HCT116 (cell line): ENCODE measurements at regions not wholly inside any gene's neighbourhood (a gene's known extent, or its start where the extent isn't known, plus 50 kb on each side); places are given as distances from the start of the nearest gene placed in this dataset.

Experiments used
- ATAC-seq: fragments of 200-7000 bp; cut with Tn5 transposase; 2 replicates; pipeline ENCODE4 v1.9.1; 2020; ENCODE audit warnings: mild to moderate bottlenecking, moderate library complexity
- BruUV-seq: library from RNA; stranded (reverse); fragments of 400-500 nt; replicated peaks from 2 replicates; lab custom pipeline; 2021; lab: Mats Ljungman, UMichigan
- CTCF ChIA-PET: fragments of 300-600 bp; sonication (Branson Sonifier 250); formaldehyde crosslinking; loops from one replicate; lab custom pipeline; 2021; ENCODE audit warnings: antibody characterized with exemption; lab: Charles Lee
- POLR2A ChIA-PET: fragments of 300-600, 350-600 bp; sonication (Branson Sonifier 250); formaldehyde crosslinking; loops from one replicate; lab custom pipeline; 2021; ENCODE audit warnings: antibody characterized with exemption; lab: Charles Lee
- RAD21 ChIA-PET, 2 experiments: fragments of 300-600 bp; sonication (Branson Sonifier 250); formaldehyde crosslinking; loops; one replicate each; lab custom pipeline; 2023; ENCODE audit warnings: low total read pairs in 2 of 2; ENCODE audit not compliant: uncharacterized antibody in 2 of 2, unreplicated experiment in 2 of 2, low non-redundant PET in 1 of 2; lab: Charles Lee
- DNase-seq: peaks from one replicate; pipeline ENCODE4 v3.0.0-alpha.2; 2010; ENCODE audit warnings: low read depth, low spot score
- H2AFZ ChIP-seq: fragments of 200-600 bp; shearing (Covaris generic), sonication (generic); 2 replicates; pipeline ENCODE4 v1.6.1; 2017; ENCODE audit warnings: low read depth, mixed run types, mixed read lengths, antibody characterized with exemption, low read length; ENCODE audit not compliant: poor library complexity, severe bottlenecking
- H3K27ac ChIP-seq: 2 replicates; pipeline ENCODE4 v1.5.1; 2012; ENCODE audit warnings: low read depth, low read length
- H3K27me3 ChIP-seq: fragments of 200-600 bp; sonication (generic); 2 replicates; pipeline ENCODE4 v1.6.1; 2016; ENCODE audit warnings: mixed run types, low read length, mixed read lengths; ENCODE audit not compliant: insufficient read depth
- H3K36me3 ChIP-seq, 2 experiments: fragments of 200-500 bp in 1 of 2; fragments of 200-600 bp in 1 of 2; sonication (Bioruptor generic) in 1 of 2; sonication (generic) in 1 of 2; 2 replicates each; pipeline versions ENCODE4 v1.5.1 to v1.6.1; 2014 to 2016; ENCODE audit warnings: low read length in 2 of 2, inconsistent platforms in 1 of 2, mixed read lengths in 1 of 2, mixed run types in 1 of 2; ENCODE audit not compliant: insufficient read depth in 2 of 2, control insufficient read depth in 1 of 2
- H3K4me1 ChIP-seq, 2 experiments: fragments of 200-600 bp in 1 of 2; sonication (generic) in 1 of 2; 2 replicates each; pipeline versions ENCODE4 v1.5.1 to v1.6.1; 2012 to 2017; ENCODE audit warnings: low read length in 2 of 2, inconsistent platforms in 1 of 2, mild to moderate bottlenecking in 1 of 2, mixed read lengths in 1 of 2, mixed run types in 1 of 2, moderate library complexity in 1 of 2; ENCODE audit not compliant: insufficient read depth in 2 of 2, control insufficient read depth in 1 of 2
- H3K4me2 ChIP-seq: fragments of 200-600 bp; sonication (generic); 2 replicates; pipeline ENCODE4 v1.6.1; 2017; ENCODE audit warnings: mixed run types, low read length, mixed read lengths
- H3K4me3 ChIP-seq, 2 experiments: fragments of 200-600 bp in 1 of 2; sonication (generic) in 1 of 2; replicated peaks in 1 of 2; 2 replicates each; pipeline ENCODE4 v1.5.1; 2011 to 2016; ENCODE audit warnings: low read length in 2 of 2, control low read depth in 1 of 2, low read depth in 1 of 2, mild to moderate bottlenecking in 1 of 2, mixed read lengths in 1 of 2, mixed run types in 1 of 2
- H3K79me2 ChIP-seq: fragments of 200-600 bp; sonication (generic); 2 replicates; pipeline ENCODE4 v1.6.1; 2017; ENCODE audit warnings: mild to moderate bottlenecking, mixed run types, low read length, moderate library complexity, mixed read lengths; ENCODE audit not compliant: insufficient read depth
- H3K9ac ChIP-seq: fragments of 200-600 bp; sonication (generic); 2 replicates; pipeline ENCODE4 v1.6.1; 2016; ENCODE audit warnings: low read length, mixed read lengths
- H3K9me2 ChIP-seq: fragments of 200-600 bp; sonication (generic), shearing (Covaris generic); 2 replicates; pipeline ENCODE4 v1.6.1; 2017; ENCODE audit warnings: mixed run types, mild to moderate bottlenecking, moderate library complexity; ENCODE audit not compliant: insufficient read depth
- H3K9me3 ChIP-seq, 2 experiments: fragments of 200-500 bp in 1 of 2; fragments of 200-600 bp in 1 of 2; sonication (Bioruptor generic) in 1 of 2; sonication (generic) in 1 of 2; 2 replicates each; pipeline ENCODE4 v1.6.1; 2014 to 2017; ENCODE audit warnings: low read length in 2 of 2, mixed read lengths in 2 of 2, inconsistent platforms in 1 of 2, low read depth in 1 of 2, mild to moderate bottlenecking in 1 of 2, mixed run types in 1 of 2, moderate library complexity in 1 of 2; ENCODE audit not compliant: control insufficient read depth in 1 of 2, insufficient read depth in 1 of 2
- H4K20me1 ChIP-seq: fragments of 200-600 bp; sonication (generic), shearing (Covaris generic); 2 replicates; pipeline ENCODE4 v1.6.1; 2017; ENCODE audit warnings: mixed run types, mild to moderate bottlenecking, moderate library complexity; ENCODE audit not compliant: insufficient read depth
- CEBPB ChIP-seq: IDR thresholded peaks from 2 replicates; pipeline ENCODE4 v1.6.1; 2012; ENCODE audit warnings: low read depth
- EGR1 ChIP-seq: IDR thresholded peaks from 2 replicates; pipeline ENCODE4 v1.6.1; 2012; ENCODE audit warnings: low read depth
- ELF1 ChIP-seq: IDR thresholded peaks from 2 replicates; pipeline ENCODE4 v1.6.1; 2012; ENCODE audit warnings: low read depth, borderline replicate concordance
- EZH2 ChIP-seq: fragments of 200-600 bp; sonication (generic); IDR thresholded peaks from 2 replicates; pipeline ENCODE4 v1.6.1; 2017; ENCODE audit warnings: antibody characterized with exemption, mixed run types
- EZH2phosphoT487 ChIP-seq: fragments of 200-600 bp; IDR thresholded peaks from 2 replicates; pipeline ENCODE4 v1.6.1; 2018; ENCODE audit warnings: antibody characterized with exemption, borderline replicate concordance
- JUND ChIP-seq: IDR thresholded peaks from 2 replicates; pipeline ENCODE4 v1.6.1; 2012
- POLR2A ChIP-seq: IDR thresholded peaks from 2 replicates; pipeline ENCODE4 v1.7.0; 2011; ENCODE audit warnings: borderline replicate concordance; ENCODE audit not compliant: insufficient read depth, insufficient read length; ENCODE audit errors: extremely low read depth
- YY1 ChIP-seq: IDR thresholded peaks from 2 replicates; pipeline ENCODE4 v1.6.1; 2011; ENCODE audit warnings: low read length, low read depth, moderate library complexity, mild to moderate bottlenecking; ENCODE audit not compliant: insufficient replicate concordance; ENCODE audit errors: extremely low read depth
- intact Hi-C: fragments of 100-400 bp; cut with micrococcal nuclease; formaldehyde crosslinking; loops from 2 replicates; pipeline ENCODE4 v1.10.0; 2022
- TF ChIP-seq, protein P1 (sequence below): IDR thresholded peaks from 2 replicates; pipeline ENCODE4 v1.6.1; 2012; ENCODE audit warnings: low read depth

DNA sequence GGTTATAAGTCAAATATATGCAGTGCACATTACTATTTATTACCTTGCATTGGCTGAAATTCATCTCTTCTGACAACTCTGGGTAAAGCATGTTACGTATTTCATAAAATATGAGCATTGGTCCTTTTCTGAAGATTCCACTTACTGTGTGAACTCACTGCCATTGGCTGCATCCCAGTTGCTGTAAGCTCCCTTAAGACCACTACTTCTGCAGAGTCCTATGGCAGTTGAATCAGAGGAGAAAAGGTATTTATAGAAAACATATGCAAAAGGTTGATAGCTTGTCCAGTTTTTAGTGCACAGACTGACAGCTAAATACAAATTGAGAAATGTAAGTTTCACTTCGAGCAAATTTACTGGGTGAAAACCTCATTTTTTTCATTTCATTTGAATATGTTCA lies 394.6 kb upstream of the ARRDC3 start (continued):
- TF ChIP-seq, protein P1, sequence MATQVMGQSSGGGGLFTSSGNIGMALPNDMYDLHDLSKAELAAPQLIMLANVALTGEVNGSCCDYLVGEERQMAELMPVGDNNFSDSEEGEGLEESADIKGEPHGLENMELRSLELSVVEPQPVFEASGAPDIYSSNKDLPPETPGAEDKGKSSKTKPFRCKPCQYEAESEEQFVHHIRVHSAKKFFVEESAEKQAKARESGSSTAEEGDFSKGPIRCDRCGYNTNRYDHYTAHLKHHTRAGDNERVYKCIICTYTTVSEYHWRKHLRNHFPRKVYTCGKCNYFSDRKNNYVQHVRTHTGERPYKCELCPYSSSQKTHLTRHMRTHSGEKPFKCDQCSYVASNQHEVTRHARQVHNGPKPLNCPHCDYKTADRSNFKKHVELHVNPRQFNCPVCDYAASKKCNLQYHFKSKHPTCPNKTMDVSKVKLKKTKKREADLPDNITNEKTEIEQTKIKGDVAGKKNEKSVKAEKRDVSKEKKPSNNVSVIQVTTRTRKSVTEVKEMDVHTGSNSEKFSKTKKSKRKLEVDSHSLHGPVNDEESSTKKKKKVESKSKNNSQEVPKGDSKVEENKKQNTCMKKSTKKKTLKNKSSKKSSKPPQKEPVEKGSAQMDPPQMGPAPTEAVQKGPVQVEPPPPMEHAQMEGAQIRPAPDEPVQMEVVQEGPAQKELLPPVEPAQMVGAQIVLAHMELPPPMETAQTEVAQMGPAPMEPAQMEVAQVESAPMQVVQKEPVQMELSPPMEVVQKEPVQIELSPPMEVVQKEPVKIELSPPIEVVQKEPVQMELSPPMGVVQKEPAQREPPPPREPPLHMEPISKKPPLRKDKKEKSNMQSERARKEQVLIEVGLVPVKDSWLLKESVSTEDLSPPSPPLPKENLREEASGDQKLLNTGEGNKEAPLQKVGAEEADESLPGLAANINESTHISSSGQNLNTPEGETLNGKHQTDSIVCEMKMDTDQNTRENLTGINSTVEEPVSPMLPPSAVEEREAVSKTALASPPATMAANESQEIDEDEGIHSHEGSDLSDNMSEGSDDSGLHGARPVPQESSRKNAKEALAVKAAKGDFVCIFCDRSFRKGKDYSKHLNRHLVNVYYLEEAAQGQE, result no peak
- TF ChIP-seq EZH2phosphoT487, result no peak

DNA sequence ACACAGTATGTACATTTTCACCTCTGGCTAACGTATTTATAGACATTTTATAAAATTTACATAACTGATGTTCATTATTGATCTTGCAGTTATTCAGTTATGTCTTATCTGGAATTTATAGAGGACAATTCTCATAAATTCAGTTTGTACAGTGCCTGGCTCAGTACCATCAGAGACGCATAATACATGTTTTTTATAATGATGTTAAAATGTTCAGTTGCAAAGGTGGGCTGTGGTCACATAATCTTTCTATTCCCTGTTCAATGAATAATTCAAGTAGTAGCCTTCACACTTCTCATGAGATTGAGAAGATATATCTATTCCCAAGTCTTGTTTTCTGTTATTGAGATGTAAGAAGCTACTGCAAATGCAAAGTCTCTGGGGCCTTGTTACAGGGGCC lies 393.1 kb upstream of the ARRDC3 start:
- CTCF ChIA-PET, result no interaction called here
- Histone ChIP-seq H3K4me3 (no peak overlapping the region), H3K4me1 (no peaks in the 10 kb centered on the region), H3K36me3 (no peaks in the 10 kb centered on the region), H3K27me3 (no peaks in the 10 kb centered on the region), H3K27ac (no peak overlapping the region)
- intact Hi-C loops, result no loop called here
- DNase-seq, result no peak
- no TSS peak for BruUV-seq
- TF ChIP-seq EZH2 (no peak), YY1 (no peak), JUND (no peak), ELF1 (no peak), EGR1 (no peak), CEBPB (no peak), POLR2A (no peak)
- TF ChIP-seq, all 23 proteins: peak for 0
- Histone ChIP-seq H2AFZ (no peak overlapping the region), H4K20me1 (no peaks in the 10 kb centered on the region), H3K79me2 (no peaks in the 10 kb centered on the region), H3K9me2 (no peaks in the 10 kb centered on the region), H3K4me2 (no peak overlapping the region), H3K9ac (no peak overlapping the region), H3K9me3 (no peaks in the 10 kb centered on the region)
- no peak for ATAC-seq
- ChIA-PET RAD21 (no interaction called here), POLR2A (no interaction called here)
